Astrocyte of the cerebellum (primary cell): ENCODE measurements at regions not wholly inside any gene's neighbourhood (a gene's known extent, or its start where the extent isn't known, plus 50 kb on each side); places are given as distances from the start of the nearest gene placed in this dataset.

Source experiments
- DNase-seq: peaks from one replicate; pipeline ENCODE4 v3.0.0-alpha.2; 2011; ENCODE audit warnings: low read depth
- H3K4me3 ChIP-seq: 2 replicates; pipeline ENCODE4 v1.5.1; 2011; ENCODE audit warnings: mild to moderate bottlenecking, low read depth, low read length, moderate library complexity
- in situ Hi-C: cut with HindIII; loops from 2 replicates; pipeline ENCODE4 v1.10.0; 2017; ENCODE audit warnings: low sequenced_read_pairs
- TF ChIP-seq, protein P1 (sequence below): IDR thresholded peaks from 2 replicates; pipeline ENCODE4 v1.5.1; 2012; ENCODE audit warnings: low read length, low read depth, moderate library complexity, mild to moderate bottlenecking; ENCODE audit errors: missing control alignments

DNA sequence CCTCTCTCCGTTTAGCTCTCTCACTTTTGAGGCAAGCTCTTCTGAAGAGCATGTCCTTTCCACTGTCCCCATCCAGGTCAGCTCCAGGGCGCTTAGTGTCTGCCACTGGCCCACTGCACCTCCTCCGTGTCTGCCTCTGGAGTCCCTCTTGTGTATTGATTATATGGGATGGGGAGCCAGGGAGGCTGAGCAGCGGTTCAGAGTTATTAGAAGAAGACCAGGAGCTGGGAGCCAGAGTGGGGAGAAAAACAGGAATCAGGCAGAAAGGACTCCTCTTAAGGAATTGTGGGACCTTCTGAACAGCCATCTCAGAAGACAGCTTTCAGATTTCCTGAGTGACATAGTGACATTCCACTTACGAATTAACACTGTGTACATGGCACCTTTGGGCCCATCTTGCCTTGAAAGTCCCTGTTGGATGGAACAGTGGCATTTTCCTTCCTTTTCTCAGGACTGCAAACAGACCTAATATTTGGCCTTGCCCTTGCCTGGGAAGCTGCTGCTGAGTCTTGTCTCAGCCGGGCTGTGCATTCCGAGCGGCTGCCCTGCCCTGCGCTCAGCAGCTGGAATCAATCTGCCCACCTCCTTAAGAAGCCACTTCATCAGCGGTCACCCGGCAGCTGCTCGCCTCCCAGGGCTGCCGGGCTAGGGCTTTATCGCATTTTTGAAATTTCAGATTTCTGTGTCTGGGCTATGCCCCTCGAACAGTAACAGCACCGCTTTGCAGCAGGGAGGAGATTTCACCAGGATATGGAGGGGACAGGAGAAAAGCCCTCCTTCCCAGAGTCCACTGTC, 81.1 kb upstream of the PRKG1 start:
- TF ChIP-seq, protein P1, sequence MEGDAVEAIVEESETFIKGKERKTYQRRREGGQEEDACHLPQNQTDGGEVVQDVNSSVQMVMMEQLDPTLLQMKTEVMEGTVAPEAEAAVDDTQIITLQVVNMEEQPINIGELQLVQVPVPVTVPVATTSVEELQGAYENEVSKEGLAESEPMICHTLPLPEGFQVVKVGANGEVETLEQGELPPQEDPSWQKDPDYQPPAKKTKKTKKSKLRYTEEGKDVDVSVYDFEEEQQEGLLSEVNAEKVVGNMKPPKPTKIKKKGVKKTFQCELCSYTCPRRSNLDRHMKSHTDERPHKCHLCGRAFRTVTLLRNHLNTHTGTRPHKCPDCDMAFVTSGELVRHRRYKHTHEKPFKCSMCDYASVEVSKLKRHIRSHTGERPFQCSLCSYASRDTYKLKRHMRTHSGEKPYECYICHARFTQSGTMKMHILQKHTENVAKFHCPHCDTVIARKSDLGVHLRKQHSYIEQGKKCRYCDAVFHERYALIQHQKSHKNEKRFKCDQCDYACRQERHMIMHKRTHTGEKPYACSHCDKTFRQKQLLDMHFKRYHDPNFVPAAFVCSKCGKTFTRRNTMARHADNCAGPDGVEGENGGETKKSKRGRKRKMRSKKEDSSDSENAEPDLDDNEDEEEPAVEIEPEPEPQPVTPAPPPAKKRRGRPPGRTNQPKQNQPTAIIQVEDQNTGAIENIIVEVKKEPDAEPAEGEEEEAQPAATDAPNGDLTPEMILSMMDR = no peak
- in situ Hi-C loops = no loop called here
- no peak overlapping the region for H3K4me3 ChIP-seq
- no peak for DNase-seq

DNA sequence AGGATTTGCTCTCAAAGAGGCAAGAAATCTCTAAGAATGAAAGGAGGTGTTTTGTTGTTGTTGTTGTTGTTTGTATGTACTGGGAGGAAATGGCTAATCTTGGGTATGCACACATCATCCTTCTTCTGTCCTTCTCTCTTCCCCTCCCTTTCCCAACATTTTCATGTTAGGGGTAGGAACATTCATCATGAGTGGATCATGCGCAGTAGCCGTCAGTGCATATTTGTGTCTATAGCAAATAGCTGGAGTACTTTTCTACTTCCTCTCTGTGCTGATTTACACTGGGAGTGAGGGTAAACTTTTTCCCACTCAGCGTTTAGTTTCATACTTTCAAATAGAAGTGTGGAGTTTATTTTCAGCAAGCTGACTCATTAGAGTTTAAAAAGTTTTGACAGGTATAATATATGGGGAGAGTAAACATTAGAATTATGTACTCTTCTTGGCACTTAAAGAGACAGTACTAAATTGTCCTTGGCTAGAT, 80.5 kb upstream of the PRKG1 start:
- DNase-seq = no peak
- TF ChIP-seq, protein P1 = no peak
- no peak overlapping the region for H3K4me3 ChIP-seq
- in situ Hi-C loops = no loop called here

DNA sequence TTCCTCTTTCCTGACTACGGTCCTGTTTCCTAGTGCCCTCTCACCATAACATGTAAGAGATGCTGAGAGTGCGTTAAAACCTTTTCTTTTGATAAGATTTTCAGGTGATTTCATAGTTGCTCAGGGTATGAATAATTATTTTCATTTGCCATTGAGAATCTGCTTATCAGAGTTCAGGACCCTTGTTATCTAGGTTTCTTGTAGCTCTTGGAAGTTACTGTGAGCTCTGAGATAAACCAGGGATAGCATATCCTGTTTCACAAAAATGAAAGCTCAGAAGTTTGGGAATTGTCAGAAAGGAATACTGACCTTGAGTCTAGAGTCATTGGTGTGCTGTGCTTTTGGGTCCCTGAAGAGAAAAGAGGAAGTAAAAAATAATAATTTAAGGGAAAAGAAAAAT, 76.8 kb upstream of the PRKG1 start:
- no peak for DNase-seq
- in situ Hi-C loops = no loop called here
- TF ChIP-seq, protein P1 = no peak
- H3K4me3 ChIP-seq = no peak overlapping the region

DNA sequence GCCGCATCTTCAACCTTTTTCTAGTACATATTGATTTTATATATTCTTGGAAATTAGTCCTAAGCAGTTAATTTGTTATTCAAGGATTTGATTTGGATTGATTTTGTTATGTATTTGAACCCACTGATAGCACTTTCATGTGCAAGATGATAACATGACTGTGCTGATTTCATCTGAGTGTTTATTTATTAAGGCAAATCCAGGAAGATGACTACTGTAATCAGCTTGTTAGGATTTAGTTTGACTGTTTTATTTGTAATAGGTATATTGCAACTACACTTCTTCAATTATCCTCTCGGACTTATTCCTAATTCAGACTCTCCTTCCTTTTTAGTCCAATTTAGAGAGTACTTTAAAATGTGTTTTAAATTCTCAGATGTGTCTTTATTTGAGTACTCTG, 75.1 kb upstream of the PRKG1 start:
- no peak for DNase-seq
- TF ChIP-seq, protein P1 = no peak
- H3K4me3 ChIP-seq = no peak overlapping the region
- in situ Hi-C loops = no loop called here

DNA sequence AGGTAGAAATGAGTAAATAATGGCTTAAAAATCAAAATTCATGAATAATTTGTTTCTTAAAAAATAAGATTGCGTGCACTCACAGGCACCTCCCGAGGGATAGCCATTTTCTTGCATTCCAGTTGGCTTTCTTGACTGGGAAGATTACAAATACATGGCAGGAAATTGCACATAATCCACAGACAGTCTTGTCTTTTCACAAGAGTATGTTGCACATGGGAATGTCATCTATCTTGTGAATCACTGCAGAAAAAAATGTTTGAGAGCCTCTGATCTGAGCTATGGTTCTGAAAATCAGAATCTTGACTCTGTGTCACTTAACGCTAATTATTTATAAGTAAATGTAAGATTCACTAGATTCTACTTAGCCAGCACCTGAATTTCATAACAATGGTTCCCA, 74.1 kb upstream of the PRKG1 start:
- TF ChIP-seq, protein P1 = no peak
- H3K4me3 ChIP-seq = no peak overlapping the region
- DNase-seq = no peak
- in situ Hi-C loops = no loop called here

DNA sequence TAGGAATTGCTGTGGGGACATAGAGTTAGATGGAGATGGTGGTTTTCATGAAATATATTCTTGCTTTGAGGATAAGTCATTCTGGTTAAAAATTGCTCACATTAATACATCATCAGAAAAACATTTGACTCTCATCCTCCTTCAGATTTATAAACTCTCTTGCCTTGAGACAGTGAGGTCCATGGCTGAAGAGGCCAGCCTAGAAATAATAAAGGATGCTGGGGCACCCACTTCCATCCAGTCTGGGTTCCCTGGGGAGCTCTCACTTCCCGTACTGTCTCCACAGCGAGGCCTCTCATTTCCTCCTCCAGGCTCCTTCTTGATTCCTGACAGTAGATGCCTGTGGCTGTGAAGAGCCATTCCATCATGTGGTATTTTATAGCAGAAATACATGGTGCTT, 73.3 kb upstream of the PRKG1 start:
- no peak for DNase-seq
- no peak overlapping the region for H3K4me3 ChIP-seq
- TF ChIP-seq, protein P1 = no peak
- in situ Hi-C loops = no loop called here
